GM18520 (cell line): ENCODE measurements at regions not wholly inside any gene's neighbourhood (a gene's known extent, or its start where the extent isn't known, plus 50 kb on each side); places are given as distances from the start of the nearest gene placed in this dataset.

Experiments
- ATAC-seq: cut with Tn5 transposase; IDR thresholded peaks from one replicate; pipeline ENCODE4 v1.9.1; 2021; ENCODE audit not compliant: unreplicated experiment

GRCh38 chr16:85971902-85972638 is 73.1 kb downstream of the IRF8 start:
- no peak for ATAC-seq

- no peak for ATAC-seq
Measured at GRCh38 chr16:85974428-85975375, 75.7 kb downstream of the IRF8 start.

GRCh38 chr16:85975451-85975981 is 76.6 kb downstream of the IRF8 start:
- ATAC-seq, result no peak

GRCh38 chr16:85978291-85978775 is 79.4 kb downstream of the IRF8 start:
- ATAC-seq, result no peak

GRCh38 chr16:85978976-85979375 is 80.0 kb downstream of the IRF8 start:
- no peak for ATAC-seq

- ATAC-seq, result no peak
Measured at GRCh38 chr16:85979605-85980004, 80.6 kb downstream of the IRF8 start.

- ATAC-seq, result no peak
Measured at GRCh38 chr16:85980686-85981085, 81.7 kb downstream of the IRF8 start.

- no peak for ATAC-seq
Measured at GRCh38 chr16:85981826-85982562, 83.0 kb downstream of the IRF8 start.

GRCh38 chr16:85982563-85982939 is 83.6 kb downstream of the IRF8 start:
- ATAC-seq, result no peak

- no peak for ATAC-seq
Measured at GRCh38 chr16:85983064-85983463, 84.1 kb downstream of the IRF8 start.

GRCh38 chr16:85983606-85984230 is 84.8 kb downstream of the IRF8 start:
- no peak for ATAC-seq

- ATAC-seq, result no peak
Measured at GRCh38 chr16:85984231-85984880, 85.4 kb downstream of the IRF8 start.

GRCh38 chr16:85984947-85985451 is 86.0 kb downstream of the IRF8 start:
- ATAC-seq, result no peak

GRCh38 chr16:85986931-85987749 is 88.2 kb downstream of the IRF8 start:
- no peak for ATAC-seq

- no peak for ATAC-seq
Measured at GRCh38 chr16:85987750-85988078, 88.8 kb downstream of the IRF8 start.

- ATAC-seq, result no peak
Measured at GRCh38 chr16:85988306-85988705, 89.3 kb downstream of the IRF8 start.

- peak; percentile 51 for ATAC-seq
Measured at GRCh38 chr16:85988723-85989313, 89.9 kb downstream of the IRF8 start.

GRCh38 chr16:85989376-85989775 is 90.4 kb downstream of the IRF8 start:
- ATAC-seq, result no peak
